ENCODE measurements at regions not wholly inside any gene's neighbourhood (a gene's known extent, or its start where the extent isn't known, plus 50 kb on each side); places are given as distances from the start of the nearest gene placed in this dataset.

GRCh38 chr2:21646345-21646744 lies 522.6 kb downstream of the TDRD15 start:
- no peak for DNase-seq

GRCh38 chr2:21650569-21650968 lies 526.8 kb downstream of the TDRD15 start:
- DNase-seq, result no peak

GRCh38 chr2:21655136-21655535 lies 531.4 kb downstream of the TDRD15 start:
- DNase-seq, result no peak

GRCh38 chr2:21656330-21657075 lies 532.7 kb downstream of the TDRD15 start:
- no peak for DNase-seq

GRCh38 chr2:21657445-21657844 lies 533.7 kb downstream of the TDRD15 start:
- no peak for DNase-seq

- DNase-seq, result no peak
Observed at GRCh38 chr2:21658269-21658668, 534.5 kb downstream of the TDRD15 start.

- DNase-seq, result no peak
Observed at GRCh38 chr2:21658907-21659477, 535.2 kb downstream of the TDRD15 start.

- DNase-seq, result no peak
Observed at GRCh38 chr2:21664083-21664482, 540.3 kb downstream of the TDRD15 start.

GRCh38 chr2:21667638-21668037 lies 543.9 kb downstream of the TDRD15 start:
- no peak for DNase-seq

- no peak for DNase-seq
Observed at GRCh38 chr2:21668078-21668710, 544.4 kb downstream of the TDRD15 start.

GRCh38 chr2:21676041-21676440 lies 552.3 kb downstream of the TDRD15 start:
- DNase-seq, result no peak

GRCh38 chr2:21676676-21677075 lies 552.9 kb downstream of the TDRD15 start:
- DNase-seq, result no peak

GRCh38 chr2:21683838-21684237 lies 560.1 kb downstream of the TDRD15 start:
- DNase-seq, result no peak

- DNase-seq, result no peak
Observed at GRCh38 chr2:21687589-21687988, 563.8 kb downstream of the TDRD15 start.

GRCh38 chr2:21690005-21690404 lies 566.2 kb downstream of the TDRD15 start:
- DNase-seq, result no peak

- DNase-seq, result no peak
Observed at GRCh38 chr2:21693081-21693480, 569.3 kb downstream of the TDRD15 start.

GRCh38 chr2:21694079-21694878 lies 570.5 kb downstream of the TDRD15 start:
- peak; percentile 11 to 15 for DNase-seq

- DNase-seq, result no peak
Observed at GRCh38 chr2:21696900-21697299, 573.1 kb downstream of the TDRD15 start.

- no peak for DNase-seq
Observed at GRCh38 chr2:21700644-21701043, 576.9 kb downstream of the TDRD15 start.

- DNase-seq, result no peak
Observed at GRCh38 chr2:21710031-21710430, 586.3 kb downstream of the TDRD15 start.

- DNase-seq, result no peak
Observed at GRCh38 chr2:21710496-21710895, 586.7 kb downstream of the TDRD15 start.

- no peak for DNase-seq
Observed at GRCh38 chr2:21715887-21716286, 592.1 kb downstream of the TDRD15 start.

GRCh38 chr2:21727101-21727500 lies 603.3 kb downstream of the TDRD15 start:
- peak in 1 of 2 experiments; percentile 16 for DNase-seq
